HepG2 (cell line): ENCODE measurements at regions not wholly inside any gene's neighbourhood (a gene's known extent, or its start where the extent isn't known, plus 50 kb on each side); places are given as distances from the start of the nearest gene placed in this dataset.

Source experiments
- ATAC-seq: fragments of 200-7000 bp; cut with Tn5 transposase; 3 replicates; pipeline ENCODE4 v1.9.1; 2020; ENCODE audit warnings: mild to moderate bottlenecking, moderate library complexity
- BruUV-seq: library from RNA; stranded (reverse); fragments of 400-500 nt; replicated peaks from 2 replicates; lab custom pipeline; 2021; lab: Mats Ljungman, UMichigan
- CTCF ChIA-PET: fragments of 300-600 bp; formaldehyde crosslinking; extraction: SDS; loops from one replicate; lab custom pipeline; 2021; ENCODE audit warnings: low total read pairs, inconsistent platforms, low intra/inter-chr PET ratio; lab: Yijun Ruan, JAX
- POLR2A ChIA-PET: fragments of 350-600 bp; sonication (Branson Sonifier 250); formaldehyde crosslinking; loops from one replicate; lab custom pipeline; 2020; ENCODE audit warnings: antibody characterized with exemption, inconsistent platforms; lab: Yijun Ruan, JAX
- DNase-seq: peaks from one replicate; pipeline ENCODE4 v3.0.0-alpha.2; 2015; ENCODE audit warnings: low spot score
- FAIRE-seq: peaks from 3 replicates; lab custom pipeline; 2011; peaks lifted over from hg19 to GRCh38; lab: Jason Lieb, UNC
- H2AFZ ChIP-seq: one replicate; pipeline ENCODE4 v1.6.1; 2011; ENCODE audit warnings: low read length, inconsistent platforms
- H3K27ac ChIP-seq: fragments of 300-600 bp; 3 replicates; pipeline ENCODE4 v1.8.0; 2011; ENCODE audit warnings: mixed run types, mild to moderate bottlenecking, mixed read lengths, low read length, inconsistent platforms; ENCODE audit not compliant: insufficient read depth; ENCODE audit errors: extremely low read length
- H3K27me3 ChIP-seq, 2 experiments: fragments of 200-600 bp in 1 of 2; 2 replicates in 1 of 2; 3 replicates in 1 of 2; pipeline versions ENCODE4 v1.6.0 to v1.8.0; 2011; ENCODE audit warnings: low read length in 2 of 2, mild to moderate bottlenecking in 2 of 2, moderate library complexity in 2 of 2, inconsistent platforms in 1 of 2; ENCODE audit not compliant: insufficient read depth in 2 of 2, control insufficient read depth in 1 of 2
- H3K36me3 ChIP-seq, 2 experiments: fragments of 200-600 bp in 1 of 2; replicated peaks in 1 of 2; 2 replicates in 1 of 2; 3 replicates in 1 of 2; pipeline versions ENCODE4 v1.5.1 to v1.8.0; 2011; ENCODE audit warnings: low read length in 2 of 2, inconsistent platforms in 1 of 2; ENCODE audit not compliant: insufficient read depth in 2 of 2, control insufficient read depth in 1 of 2
- H3K4me1 ChIP-seq: 2 replicates; pipeline ENCODE4 v1.5.1; 2012; ENCODE audit warnings: low read length, inconsistent platforms; ENCODE audit not compliant: insufficient read depth
- H3K4me2 ChIP-seq: 2 replicates; pipeline ENCODE4 v1.6.0; 2011; ENCODE audit warnings: low read depth, low read length, inconsistent platforms
- H3K4me3 ChIP-seq, 3 experiments: fragments of 200-600 bp in 1 of 3; sonication (generic), shearing (Covaris generic) in 1 of 3; replicated peaks in 1 of 3; 2 replicates each; pipeline ENCODE4 v1.5.1; 2011 to 2016; ENCODE audit warnings: low read length in 3 of 3, inconsistent platforms in 2 of 3, low read depth in 2 of 3, mild to moderate bottlenecking in 2 of 3, control low read depth in 1 of 3, mixed read lengths in 1 of 3; ENCODE audit not compliant: insufficient read depth in 1 of 3
- H3K79me2 ChIP-seq: one replicate; pipeline ENCODE4 v1.6.1; 2011; ENCODE audit warnings: low read length, inconsistent platforms; ENCODE audit not compliant: insufficient read depth
- H3K9ac ChIP-seq: 2 replicates; pipeline ENCODE4 v1.6.0; 2011; ENCODE audit warnings: mild to moderate bottlenecking, low read depth, low read length, inconsistent platforms; ENCODE audit not compliant: insufficient read depth
- H3K9me3 ChIP-seq: 2 replicates; pipeline ENCODE4 v1.5.1; 2012; ENCODE audit warnings: mild to moderate bottlenecking, low read length
- H4K20me1 ChIP-seq: 2 replicates; pipeline ENCODE4 v1.6.0; 2011; ENCODE audit warnings: inconsistent platforms, mild to moderate bottlenecking, low read length, moderate library complexity; ENCODE audit not compliant: insufficient read depth
- FOXK1 ChIP-seq: sonication (generic); formaldehyde crosslinking; IDR thresholded peaks from 2 replicates; pipeline ENCODE4 v1.4.0; 2020; ENCODE audit warnings: low read depth, missing genetic modification reagents, borderline replicate concordance
- GATA4 ChIP-seq: sonication (generic); IDR thresholded peaks from 2 replicates; pipeline ENCODE4 v1.6.1; 2016; ENCODE audit warnings: antibody characterized with exemption, low read depth, borderline replicate concordance
- NFKB2 ChIP-seq: sonication (generic); formaldehyde crosslinking; IDR thresholded peaks from 2 replicates; pipeline ENCODE4 v1.4.0; 2020; ENCODE audit warnings: missing genetic modification reagents, borderline replicate concordance
- PHF8 ChIP-seq: sonication (generic); formaldehyde crosslinking; IDR thresholded peaks from 2 replicates; pipeline ENCODE4 v1.5.0; 2020; ENCODE audit warnings: missing genetic modification reagents
- RBAK ChIP-seq: sonication (generic); formaldehyde crosslinking; IDR thresholded peaks from 2 replicates; pipeline ENCODE4 v1.5.1; 2020; ENCODE audit warnings: mild to moderate bottlenecking, missing genetic modification reagents
- SP5 ChIP-seq: IDR thresholded peaks from 2 replicates; pipeline ENCODE4 v1.6.1; 2016; ENCODE audit warnings: low read depth, borderline replicate concordance
- TCF12 ChIP-seq, 2 experiments: fragments of 450-650 bp in 1 of 2; sonication (generic) in 1 of 2; formaldehyde crosslinking in 1 of 2; IDR thresholded peaks; 2 replicates each; pipeline versions ENCODE4 v1.6.1 to v1.8.0; 2017 to 2022; ENCODE audit warnings: antibody characterized with exemption in 1 of 2, mild to moderate bottlenecking in 1 of 2, missing genetic modification reagents in 1 of 2, moderate library complexity in 1 of 2
- ZC3H13 ChIP-seq: sonication (generic); formaldehyde crosslinking; IDR thresholded peaks from 2 replicates; pipeline ENCODE4 v1.8.1; 2023; ENCODE audit warnings: mild to moderate bottlenecking, missing genetic modification reagents, moderate library complexity
- ZNF143 ChIP-seq: sonication (generic); formaldehyde crosslinking; IDR thresholded peaks from 2 replicates; pipeline ENCODE4 v1.4.0; 2020; ENCODE audit warnings: missing genetic modification reagents
- ZNF354B ChIP-seq: sonication (generic); formaldehyde crosslinking; IDR thresholded peaks from 2 replicates; pipeline ENCODE4 v1.8.0; 2022; ENCODE audit warnings: mild to moderate bottlenecking, missing genetic modification reagents
- ZNF501 ChIP-seq: sonication (generic); formaldehyde crosslinking; IDR thresholded peaks from 2 replicates; pipeline ENCODE4 v1.5.1; 2020; ENCODE audit warnings: mild to moderate bottlenecking, moderate library complexity, missing genetic modification reagents
- ZNF547 ChIP-seq: sonication (generic); formaldehyde crosslinking; IDR thresholded peaks from 2 replicates; pipeline ENCODE4 v1.5.1; 2020; ENCODE audit warnings: mild to moderate bottlenecking, missing genetic modification reagents
- ZNF782 ChIP-seq: sonication (generic); formaldehyde crosslinking; IDR thresholded peaks from 2 replicates; pipeline ENCODE4 v1.4.0; 2020; ENCODE audit warnings: missing genetic modification reagents, mild to moderate bottlenecking, borderline replicate concordance
- ZNF879 ChIP-seq: sonication (generic); formaldehyde crosslinking; IDR thresholded peaks from 2 replicates; pipeline ENCODE4 v1.8.1; 2023; ENCODE audit warnings: missing genetic modification reagents
- WGBS: methylation state at CpG from one replicate; pipeline ENCODE4 v1.1.6; 2017; ENCODE audit warnings: low lambda C conversion rate; 5-methylcytosine and 5-hydroxymethylcytosine counted together
- in situ Hi-C: cut with HindIII; loops from 2 replicates; pipeline ENCODE4 v1.10.0; 2017; ENCODE audit warnings: low pct_unique_long_range_greater_than_20kb; ENCODE audit not compliant: extremely low pct_ligation_motif_present
- intact Hi-C: fragments of 100-400 bp; cut with micrococcal nuclease; formaldehyde crosslinking; loops from one replicate; pipeline ENCODE4 v1.10.0; 2022; ENCODE audit not compliant: unreplicated experiment
- TF ChIP-seq, protein P1 (sequence below): sonication (generic); formaldehyde crosslinking; IDR thresholded peaks from 2 replicates; pipeline ENCODE4 v1.4.0; 2020; ENCODE audit warnings: missing genetic modification reagents
- TF ChIP-seq, protein P2 (sequence below): sonication (generic); formaldehyde crosslinking; IDR thresholded peaks from 2 replicates; pipeline ENCODE4 v1.5.0; 2020; ENCODE audit warnings: mild to moderate bottlenecking, missing genetic modification reagents
- TF ChIP-seq, protein P3 (sequence below): sonication (generic); formaldehyde crosslinking; IDR thresholded peaks from 2 replicates; pipeline ENCODE4 v1.9.0; 2021; ENCODE audit warnings: missing genetic modification reagents, borderline replicate concordance

DNA sequence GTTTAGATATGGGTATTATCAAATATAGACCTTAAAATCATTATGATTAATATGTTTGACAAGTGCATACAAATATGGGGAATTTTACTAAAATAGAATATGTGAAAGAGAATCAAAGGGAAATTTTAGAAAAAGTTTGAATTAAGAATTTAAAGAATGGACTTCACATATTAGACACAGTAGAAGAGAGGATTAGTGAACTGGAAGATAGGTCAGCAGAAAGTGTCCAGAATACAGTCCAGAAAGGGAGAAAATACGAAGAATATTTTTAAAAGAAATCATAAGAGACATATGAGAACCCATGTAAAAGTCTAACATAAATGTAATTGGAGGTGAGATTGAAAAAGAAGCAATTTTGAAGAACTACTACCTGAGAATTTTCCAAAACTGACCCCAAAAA lies 139.9 kb downstream of the DTWD1 start:
- no peak overlapping the region for H3K27ac ChIP-seq
- no peaks in the 10 kb centered on the region for H4K20me1 ChIP-seq
- H3K27me3 ChIP-seq, result no peaks in the 10 kb centered on the region
- no peaks in the 10 kb centered on the region for H3K79me2 ChIP-seq
- WGBS, result 0% methylated on average over 1 of the region's 1 CpG
- in situ Hi-C loops (no loop called here), intact Hi-C loops (no loop called here)
- no peak for ATAC-seq
- no peak for DNase-seq
- H3K4me1 ChIP-seq, result no peaks in the 10 kb centered on the region
- peaks cover 44% of the 10 kb centered on the region for H3K9me3 ChIP-seq
- H3K9ac ChIP-seq, result no peak overlapping the region
- no TSS peak for BruUV-seq
- no peak overlapping the region for H3K4me3 ChIP-seq
- CTCF ChIA-PET, result no interaction called here
- no peaks in the 10 kb centered on the region for H3K36me3 ChIP-seq
- H2AFZ ChIP-seq, result no peak overlapping the region
- no peak overlapping the region for H3K4me2 ChIP-seq
- TF ChIP-seq ZNF143 (CRISPR knock-in tag) (no peak), ZNF354B (CRISPR knock-in tag) (no peak), SP5 (no peak), ZNF501 (CRISPR knock-in tag) (no peak), TCF12 (IDR thresholded peaks at IDR 0.05) (no peak), TCF12 (CRISPR knock-in tag; IDR thresholded peaks at IDR 0.05) (no peak), ZC3H13 (CRISPR knock-in tag) (no peak), ZNF547 (CRISPR knock-in tag) (no peak), ZNF782 (CRISPR knock-in tag) (no peak), PHF8 (no peak), GATA4 (no peak), ZNF879 (CRISPR knock-in tag) (no peak), RBAK (no peak), NFKB2 (no peak), FOXK1 (CRISPR knock-in tag) (no peak)
- TF ChIP-seq, protein P1, sequence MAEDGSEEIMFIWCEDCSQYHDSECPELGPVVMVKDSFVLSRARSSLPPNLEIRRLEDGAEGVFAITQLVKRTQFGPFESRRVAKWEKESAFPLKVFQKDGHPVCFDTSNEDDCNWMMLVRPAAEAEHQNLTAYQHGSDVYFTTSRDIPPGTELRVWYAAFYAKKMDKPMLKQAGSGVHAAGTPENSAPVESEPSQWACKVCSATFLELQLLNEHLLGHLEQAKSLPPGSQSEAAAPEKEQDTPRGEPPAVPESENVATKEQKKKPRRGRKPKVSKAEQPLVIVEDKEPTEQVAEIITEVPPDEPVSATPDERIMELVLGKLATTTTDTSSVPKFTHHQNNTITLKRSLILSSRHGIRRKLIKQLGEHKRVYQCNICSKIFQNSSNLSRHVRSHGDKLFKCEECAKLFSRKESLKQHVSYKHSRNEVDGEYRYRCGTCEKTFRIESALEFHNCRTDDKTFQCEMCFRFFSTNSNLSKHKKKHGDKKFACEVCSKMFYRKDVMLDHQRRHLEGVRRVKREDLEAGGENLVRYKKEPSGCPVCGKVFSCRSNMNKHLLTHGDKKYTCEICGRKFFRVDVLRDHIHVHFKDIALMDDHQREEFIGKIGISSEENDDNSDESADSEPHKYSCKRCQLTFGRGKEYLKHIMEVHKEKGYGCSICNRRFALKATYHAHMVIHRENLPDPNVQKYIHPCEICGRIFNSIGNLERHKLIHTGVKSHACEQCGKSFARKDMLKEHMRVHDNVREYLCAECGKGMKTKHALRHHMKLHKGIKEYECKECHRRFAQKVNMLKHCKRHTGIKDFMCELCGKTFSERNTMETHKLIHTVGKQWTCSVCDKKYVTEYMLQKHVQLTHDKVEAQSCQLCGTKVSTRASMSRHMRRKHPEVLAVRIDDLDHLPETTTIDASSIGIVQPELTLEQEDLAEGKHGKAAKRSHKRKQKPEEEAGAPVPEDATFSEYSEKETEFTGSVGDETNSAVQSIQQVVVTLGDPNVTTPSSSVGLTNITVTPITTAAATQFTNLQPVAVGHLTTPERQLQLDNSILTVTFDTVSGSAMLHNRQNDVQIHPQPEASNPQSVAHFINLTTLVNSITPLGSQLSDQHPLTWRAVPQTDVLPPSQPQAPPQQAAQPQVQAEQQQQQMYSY (CRISPR knock-in tag), result no peak
- TF ChIP-seq, protein P2, sequence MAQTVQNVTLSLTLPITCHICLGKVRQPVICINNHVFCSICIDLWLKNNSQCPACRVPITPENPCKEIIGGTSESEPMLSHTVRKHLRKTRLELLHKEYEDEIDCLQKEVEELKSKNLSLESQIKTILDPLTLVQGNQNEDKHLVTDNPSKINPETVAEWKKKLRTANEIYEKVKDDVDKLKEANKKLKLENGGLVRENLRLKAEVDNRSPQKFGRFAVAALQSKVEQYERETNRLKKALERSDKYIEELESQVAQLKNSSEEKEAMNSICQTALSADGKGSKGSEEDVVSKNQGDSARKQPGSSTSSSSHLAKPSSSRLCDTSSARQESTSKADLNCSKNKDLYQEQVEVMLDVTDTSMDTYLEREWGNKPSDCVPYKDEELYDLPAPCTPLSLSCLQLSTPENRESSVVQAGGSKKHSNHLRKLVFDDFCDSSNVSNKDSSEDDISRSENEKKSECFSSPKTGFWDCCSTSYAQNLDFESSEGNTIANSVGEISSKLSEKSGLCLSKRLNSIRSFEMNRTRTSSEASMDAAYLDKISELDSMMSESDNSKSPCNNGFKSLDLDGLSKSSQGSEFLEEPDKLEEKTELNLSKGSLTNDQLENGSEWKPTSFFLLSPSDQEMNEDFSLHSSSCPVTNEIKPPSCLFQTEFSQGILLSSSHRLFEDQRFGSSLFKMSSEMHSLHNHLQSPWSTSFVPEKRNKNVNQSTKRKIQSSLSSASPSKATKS (CRISPR knock-in tag), result no peak
- TF ChIP-seq, protein P3, sequence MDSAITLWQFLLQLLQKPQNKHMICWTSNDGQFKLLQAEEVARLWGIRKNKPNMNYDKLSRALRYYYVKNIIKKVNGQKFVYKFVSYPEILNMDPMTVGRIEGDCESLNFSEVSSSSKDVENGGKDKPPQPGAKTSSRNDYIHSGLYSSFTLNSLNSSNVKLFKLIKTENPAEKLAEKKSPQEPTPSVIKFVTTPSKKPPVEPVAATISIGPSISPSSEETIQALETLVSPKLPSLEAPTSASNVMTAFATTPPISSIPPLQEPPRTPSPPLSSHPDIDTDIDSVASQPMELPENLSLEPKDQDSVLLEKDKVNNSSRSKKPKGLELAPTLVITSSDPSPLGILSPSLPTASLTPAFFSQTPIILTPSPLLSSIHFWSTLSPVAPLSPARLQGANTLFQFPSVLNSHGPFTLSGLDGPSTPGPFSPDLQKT (CRISPR knock-in tag), result no peak
- FAIRE-seq, result no peak
- POLR2A ChIA-PET, result no interaction called here
